SU-DHL-6 (cell line): ENCODE measurements at regions not wholly inside any gene's neighbourhood (a gene's known extent, or its start where the extent isn't known, plus 50 kb on each side); places are given as distances from the start of the nearest gene placed in this dataset.

Experiments used
- EZH2phosphoT487 ChIP-seq: fragments of 200-600 bp; sonication (generic), shearing (Covaris generic); conservative IDR thresholded peaks from 2 replicates; pipeline ENCODE4 v1.6.1; 2018; ENCODE audit warnings: mild to moderate bottlenecking, antibody characterized with exemption, low read length, moderate library complexity, mixed read lengths
- TF ChIP-seq, protein P1 (sequence below): fragments of 200-600 bp; sonication (generic); IDR thresholded peaks from one replicate; pipeline ENCODE4 v1.5.1; 2017; ENCODE audit warnings: antibody characterized with exemption, mild to moderate bottlenecking, low read length, moderate library complexity; ENCODE audit not compliant: insufficient read depth, poor library complexity, severe bottlenecking

DNA sequence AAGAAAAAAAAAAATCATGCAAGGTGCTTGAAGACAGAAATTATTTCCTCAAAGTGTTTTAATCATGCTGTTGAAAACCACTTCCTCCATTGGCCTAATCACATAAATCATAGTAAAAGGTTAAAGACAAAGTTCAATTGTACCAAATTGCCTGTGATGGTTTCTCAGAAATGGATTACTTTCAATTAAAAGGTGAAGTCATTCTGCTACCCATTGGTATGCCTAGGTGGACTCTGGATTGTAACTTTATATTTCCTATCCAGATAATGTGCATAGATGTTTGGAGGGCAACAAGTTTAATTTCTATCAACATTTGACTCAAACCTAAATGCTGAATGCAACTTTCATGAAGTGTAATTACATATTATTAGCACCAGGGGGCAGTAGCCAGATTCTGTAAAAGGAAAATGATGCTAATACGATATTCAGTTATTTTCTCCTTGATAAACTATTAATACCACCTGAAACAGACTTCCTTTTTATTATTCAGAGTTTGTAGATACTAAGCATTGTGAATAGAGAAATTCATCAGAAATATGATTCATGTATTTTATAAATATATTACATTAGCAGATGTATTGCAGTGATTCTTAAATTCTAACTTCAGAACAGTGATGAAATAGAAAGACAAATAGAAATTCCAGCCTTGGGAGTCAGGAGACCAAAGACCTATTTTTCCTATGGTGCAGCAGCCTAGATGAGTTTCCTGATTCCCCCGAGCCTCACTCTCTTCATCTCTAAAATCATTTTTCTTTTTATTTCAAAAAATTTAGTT is 148.2 kb downstream of the CAAP1 start:
- TF ChIP-seq, protein P1, sequence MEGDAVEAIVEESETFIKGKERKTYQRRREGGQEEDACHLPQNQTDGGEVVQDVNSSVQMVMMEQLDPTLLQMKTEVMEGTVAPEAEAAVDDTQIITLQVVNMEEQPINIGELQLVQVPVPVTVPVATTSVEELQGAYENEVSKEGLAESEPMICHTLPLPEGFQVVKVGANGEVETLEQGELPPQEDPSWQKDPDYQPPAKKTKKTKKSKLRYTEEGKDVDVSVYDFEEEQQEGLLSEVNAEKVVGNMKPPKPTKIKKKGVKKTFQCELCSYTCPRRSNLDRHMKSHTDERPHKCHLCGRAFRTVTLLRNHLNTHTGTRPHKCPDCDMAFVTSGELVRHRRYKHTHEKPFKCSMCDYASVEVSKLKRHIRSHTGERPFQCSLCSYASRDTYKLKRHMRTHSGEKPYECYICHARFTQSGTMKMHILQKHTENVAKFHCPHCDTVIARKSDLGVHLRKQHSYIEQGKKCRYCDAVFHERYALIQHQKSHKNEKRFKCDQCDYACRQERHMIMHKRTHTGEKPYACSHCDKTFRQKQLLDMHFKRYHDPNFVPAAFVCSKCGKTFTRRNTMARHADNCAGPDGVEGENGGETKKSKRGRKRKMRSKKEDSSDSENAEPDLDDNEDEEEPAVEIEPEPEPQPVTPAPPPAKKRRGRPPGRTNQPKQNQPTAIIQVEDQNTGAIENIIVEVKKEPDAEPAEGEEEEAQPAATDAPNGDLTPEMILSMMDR, result peak; percentile 54
- no peak for TF ChIP-seq EZH2phosphoT487
